AG04449 (cell line): ENCODE measurements at regions not wholly inside any gene's neighbourhood (a gene's known extent, or its start where the extent isn't known, plus 50 kb on each side); places are given as distances from the start of the nearest gene placed in this dataset.

ENCODE experiments used
- CTCF ChIA-PET: fragments of 350-600 bp; formaldehyde crosslinking; extraction: SDS; loops from one replicate; lab custom pipeline; 2021; ENCODE audit warnings: antibody characterized with exemption; lab: Yijun Ruan, JAX
- POLR2A ChIA-PET: fragments of 400-600, 350-600 bp; formaldehyde crosslinking; extraction: SDS; loops from one replicate; lab custom pipeline; 2020; ENCODE audit warnings: antibody characterized with exemption, inconsistent platforms; lab: Yijun Ruan, JAX
- DNase-seq: peaks from one replicate; pipeline ENCODE4 v3.0.0-alpha.2; 2010; ENCODE audit warnings: low read depth, low spot score
- H3K4me3 ChIP-seq: 2 replicates; pipeline ENCODE4 v1.5.1; 2011; ENCODE audit warnings: low read depth, mild to moderate bottlenecking, control low read depth, low read length
- TF ChIP-seq, protein P1 (sequence below): IDR thresholded peaks from one replicate; pipeline ENCODE4 v1.5.1; 2011; ENCODE audit warnings: mild to moderate bottlenecking, moderate library complexity, low read length, control low read depth, inconsistent platforms; ENCODE audit not compliant: insufficient read depth; ENCODE audit errors: missing control alignments

DNA sequence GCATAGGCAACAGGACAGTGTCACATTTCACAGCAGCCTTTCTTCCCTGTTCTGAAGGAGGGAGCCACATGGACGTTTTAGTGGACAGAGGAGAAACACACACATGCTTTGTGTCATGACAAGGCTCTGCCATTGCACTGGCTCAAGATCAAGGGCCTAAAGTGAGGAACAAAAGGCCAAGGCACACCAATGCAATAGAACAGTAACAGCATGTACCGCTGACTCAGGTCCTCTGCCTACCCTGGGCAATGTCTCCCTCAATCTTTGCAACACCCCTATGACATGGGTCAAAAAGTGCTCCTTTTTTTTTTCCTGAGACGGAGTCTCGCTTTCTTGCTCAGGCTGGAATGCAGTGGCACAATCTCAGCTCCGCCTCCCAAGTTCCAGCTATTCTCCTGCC lies 57.8 kb upstream of the SDK1 start:
- ChIA-PET CTCF (no interaction called here), POLR2A (no interaction called here)
- DNase-seq: no peak
- no peak overlapping the region for H3K4me3 ChIP-seq
- TF ChIP-seq, protein P1, sequence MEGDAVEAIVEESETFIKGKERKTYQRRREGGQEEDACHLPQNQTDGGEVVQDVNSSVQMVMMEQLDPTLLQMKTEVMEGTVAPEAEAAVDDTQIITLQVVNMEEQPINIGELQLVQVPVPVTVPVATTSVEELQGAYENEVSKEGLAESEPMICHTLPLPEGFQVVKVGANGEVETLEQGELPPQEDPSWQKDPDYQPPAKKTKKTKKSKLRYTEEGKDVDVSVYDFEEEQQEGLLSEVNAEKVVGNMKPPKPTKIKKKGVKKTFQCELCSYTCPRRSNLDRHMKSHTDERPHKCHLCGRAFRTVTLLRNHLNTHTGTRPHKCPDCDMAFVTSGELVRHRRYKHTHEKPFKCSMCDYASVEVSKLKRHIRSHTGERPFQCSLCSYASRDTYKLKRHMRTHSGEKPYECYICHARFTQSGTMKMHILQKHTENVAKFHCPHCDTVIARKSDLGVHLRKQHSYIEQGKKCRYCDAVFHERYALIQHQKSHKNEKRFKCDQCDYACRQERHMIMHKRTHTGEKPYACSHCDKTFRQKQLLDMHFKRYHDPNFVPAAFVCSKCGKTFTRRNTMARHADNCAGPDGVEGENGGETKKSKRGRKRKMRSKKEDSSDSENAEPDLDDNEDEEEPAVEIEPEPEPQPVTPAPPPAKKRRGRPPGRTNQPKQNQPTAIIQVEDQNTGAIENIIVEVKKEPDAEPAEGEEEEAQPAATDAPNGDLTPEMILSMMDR: no peak

DNA sequence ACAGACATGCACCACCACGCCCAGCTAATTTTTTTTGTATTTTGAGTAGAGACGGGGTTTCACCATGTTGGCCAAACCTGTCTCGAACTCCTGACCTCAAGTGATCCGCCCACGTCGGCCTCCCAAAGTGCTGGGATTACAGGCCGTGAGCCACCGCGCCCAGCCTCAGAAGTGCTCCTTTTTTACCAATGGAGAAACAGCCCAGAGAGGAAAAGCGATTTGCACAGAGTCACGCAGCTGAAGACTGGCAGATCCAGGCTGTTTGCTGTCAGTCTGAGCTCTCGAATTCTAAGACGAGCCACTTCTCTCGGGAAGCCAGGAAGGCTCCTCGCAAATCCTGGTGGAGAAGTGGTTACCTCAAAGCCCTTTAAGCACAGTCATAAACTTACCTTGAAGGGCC lies 57.4 kb upstream of the SDK1 start:
- DNase-seq: no peak
- POLR2A ChIA-PET: no interaction called here
- H3K4me3 ChIP-seq: no peak overlapping the region
- CTCF ChIA-PET: no interaction called here
- TF ChIP-seq, protein P1: no peak

- TF ChIP-seq, protein P1: no peak
- ChIA-PET CTCF (no interaction called here), POLR2A (no interaction called here)
- H3K4me3 ChIP-seq: no peak overlapping the region
- DNase-seq: no peak
These were observed 56.7 kb upstream of the SDK1 start for GRCh38 chr7:3244241-3244814.

DNA sequence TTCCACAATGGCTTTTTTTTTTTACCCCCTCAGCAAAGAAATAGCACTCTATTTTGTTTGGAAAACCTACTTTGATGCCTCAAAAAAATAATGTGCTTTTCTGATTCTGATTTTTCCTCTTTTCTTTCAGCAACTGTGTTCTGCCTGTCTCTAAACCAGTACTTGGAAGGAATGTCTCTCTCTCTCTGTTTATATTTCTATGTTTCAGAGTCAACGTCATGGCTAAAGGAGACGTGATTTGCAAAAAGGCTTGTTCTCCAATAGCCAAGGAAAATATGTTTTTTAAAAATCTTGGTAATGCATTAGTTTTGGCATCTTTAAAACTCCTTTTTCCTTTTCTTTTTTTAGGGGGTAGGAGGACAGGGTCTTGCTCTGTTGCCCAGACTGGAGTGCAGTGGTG lies 56.0 kb upstream of the SDK1 start:
- TF ChIP-seq, protein P1: no peak
- no peak overlapping the region for H3K4me3 ChIP-seq
- POLR2A ChIA-PET: no interaction called here
- no peak for DNase-seq
- CTCF ChIA-PET: no interaction called here

- CTCF ChIA-PET: no interaction called here
- TF ChIP-seq, protein P1: no peak
- POLR2A ChIA-PET: no interaction called here
- H3K4me3 ChIP-seq: no peak overlapping the region
- DNase-seq: no peak
These were observed 55.3 kb upstream of the SDK1 start for GRCh38 chr7:3245721-3246120.

DNA sequence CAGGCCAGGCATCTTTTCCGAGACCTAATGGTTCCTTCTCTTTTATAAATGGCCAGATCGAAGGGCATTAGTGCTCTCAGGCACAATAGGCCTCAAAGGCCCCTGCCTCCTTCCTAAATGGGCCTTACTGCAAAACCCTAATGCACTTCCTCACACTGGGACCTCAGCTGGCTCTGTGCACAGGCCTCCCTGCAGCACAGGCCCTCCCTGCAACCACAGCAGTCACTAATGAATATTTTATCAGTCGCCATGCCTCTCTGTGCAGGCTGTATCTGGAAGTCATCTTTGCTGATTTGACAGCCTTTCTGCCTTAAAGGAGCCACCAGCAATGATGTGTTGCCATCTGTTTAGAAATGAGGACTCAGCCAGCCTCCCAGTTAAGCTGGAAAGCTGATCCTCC lies 54.9 kb upstream of the SDK1 start:
- ChIA-PET POLR2A (no interaction called here), CTCF (no interaction called here)
- TF ChIP-seq, protein P1: no peak
- DNase-seq: no peak
- H3K4me3 ChIP-seq: no peak overlapping the region
